ENCODE measurements at regions not wholly inside any gene's neighbourhood (a gene's known extent, or its start where the extent isn't known, plus 50 kb on each side); places are given as distances from the start of the nearest gene placed in this dataset.

- H3K4me3 ChIP-seq (ENCODE audit: low read length): no peak overlapping the region
- no peaks in the 10 kb centered on the region for H3K9me3 ChIP-seq (ENCODE audit: insufficient read depth, low read length)
- H3K9ac ChIP-seq (ENCODE audit: low read length): no peak overlapping the region
- peaks cover 7% of the 10 kb centered on the region; the same call in 1 of the 2 replicates for H3K27me3 ChIP-seq (ENCODE audit: low read depth, low read length)
- H3K27ac ChIP-seq (ENCODE audit: low read length): no peak overlapping the region
- no peaks in the 10 kb centered on the region for H3K36me3 ChIP-seq (replicated peaks; ENCODE audit: low read depth, low read length)
- TF ChIP-seq EZH2phosphoT487 (IDR thresholded peaks at IDR 0.05; ENCODE audit: low read depth): no peak
- TF ChIP-seq, protein P1, sequence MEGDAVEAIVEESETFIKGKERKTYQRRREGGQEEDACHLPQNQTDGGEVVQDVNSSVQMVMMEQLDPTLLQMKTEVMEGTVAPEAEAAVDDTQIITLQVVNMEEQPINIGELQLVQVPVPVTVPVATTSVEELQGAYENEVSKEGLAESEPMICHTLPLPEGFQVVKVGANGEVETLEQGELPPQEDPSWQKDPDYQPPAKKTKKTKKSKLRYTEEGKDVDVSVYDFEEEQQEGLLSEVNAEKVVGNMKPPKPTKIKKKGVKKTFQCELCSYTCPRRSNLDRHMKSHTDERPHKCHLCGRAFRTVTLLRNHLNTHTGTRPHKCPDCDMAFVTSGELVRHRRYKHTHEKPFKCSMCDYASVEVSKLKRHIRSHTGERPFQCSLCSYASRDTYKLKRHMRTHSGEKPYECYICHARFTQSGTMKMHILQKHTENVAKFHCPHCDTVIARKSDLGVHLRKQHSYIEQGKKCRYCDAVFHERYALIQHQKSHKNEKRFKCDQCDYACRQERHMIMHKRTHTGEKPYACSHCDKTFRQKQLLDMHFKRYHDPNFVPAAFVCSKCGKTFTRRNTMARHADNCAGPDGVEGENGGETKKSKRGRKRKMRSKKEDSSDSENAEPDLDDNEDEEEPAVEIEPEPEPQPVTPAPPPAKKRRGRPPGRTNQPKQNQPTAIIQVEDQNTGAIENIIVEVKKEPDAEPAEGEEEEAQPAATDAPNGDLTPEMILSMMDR (IDR thresholded peaks at IDR 0.05; ENCODE audit: low read depth, low read length): no peak
- H3K4me1 ChIP-seq (ENCODE audit: low read length): peaks cover 23% of the 10 kb centered on the region
- H4K20me1 ChIP-seq (ENCODE audit: insufficient read depth, low read length): no peaks in the 10 kb centered on the region
- no peak overlapping the region for H2AFZ ChIP-seq (ENCODE audit: low read depth, low read length)
- H3K4me2 ChIP-seq (ENCODE audit: low read length): no peak overlapping the region
- no peaks in the 10 kb centered on the region for H3K79me2 ChIP-seq (ENCODE audit: low read length)
Measured at GRCh38 chr11:27886857-27887256, 186.6 kb upstream of the BDNF start.

GRCh38 chr11:27882066-27882697 is 181.9 kb upstream of the BDNF start:
- Histone ChIP-seq H3K4me1 (ENCODE audit: low read length) (peaks cover 27% of the 10 kb centered on the region), H3K4me2 (ENCODE audit: low read length) (peak overlapping the region; percentile 49), H3K36me3 (replicated peaks; ENCODE audit: low read depth, low read length) (no peaks in the 10 kb centered on the region), H3K79me2 (ENCODE audit: low read length) (no peaks in the 10 kb centered on the region), H4K20me1 (ENCODE audit: insufficient read depth, low read length) (no peaks in the 10 kb centered on the region), H2AFZ (ENCODE audit: low read depth, low read length) (no peak overlapping the region), H3K27ac (ENCODE audit: low read length) (no peak overlapping the region), H3K9ac (ENCODE audit: low read length) (no peak overlapping the region), H3K27me3 (ENCODE audit: low read depth, low read length) (peaks cover 12% of the 10 kb centered on the region), H3K4me3 (ENCODE audit: low read length) (no peak overlapping the region), H3K9me3 (ENCODE audit: insufficient read depth, low read length) (no peaks in the 10 kb centered on the region)
- TF ChIP-seq, protein P1 (IDR thresholded peaks at IDR 0.05; ENCODE audit: low read depth, low read length): no peak
- TF ChIP-seq EZH2phosphoT487 (IDR thresholded peaks at IDR 0.05; ENCODE audit: low read depth): no peak

- Histone ChIP-seq H2AFZ (ENCODE audit: low read depth, low read length) (no peak overlapping the region), H3K9ac (ENCODE audit: low read length) (no peak overlapping the region)
- TF ChIP-seq, protein P1 (IDR thresholded peaks at IDR 0.05; ENCODE audit: low read depth, low read length): no peak
- no peak for TF ChIP-seq EZH2phosphoT487 (IDR thresholded peaks at IDR 0.05; ENCODE audit: low read depth)
Measured at GRCh38 chr11:27875831-27876775, 175.8 kb upstream of the BDNF start.

More at GRCh38 chr11:27875831-27876775, 175.8 kb upstream of the BDNF start:
- Histone ChIP-seq H3K4me1 (ENCODE audit: low read length) (no peaks in the 10 kb centered on the region), H3K27me3 (ENCODE audit: low read depth, low read length) (peaks cover 18% of the 10 kb centered on the region), H3K79me2 (ENCODE audit: low read length) (no peaks in the 10 kb centered on the region), H3K4me2 (ENCODE audit: low read length) (no peak overlapping the region), H3K27ac (ENCODE audit: low read length) (no peak overlapping the region), H3K9me3 (ENCODE audit: insufficient read depth, low read length) (no peaks in the 10 kb centered on the region), H3K36me3 (replicated peaks; ENCODE audit: low read depth, low read length) (no peaks in the 10 kb centered on the region), H4K20me1 (ENCODE audit: insufficient read depth, low read length) (no peaks in the 10 kb centered on the region), H3K4me3 (ENCODE audit: low read length) (no peak overlapping the region)

All from OCI-LY3 (cell line).